HK-2 (cell line): ENCODE measurements at regions not wholly inside any gene's neighbourhood (a gene's known extent, or its start where the extent isn't known, plus 50 kb on each side); places are given as distances from the start of the nearest gene placed in this dataset.
"Not testable (repeated sequence)": the region's sequence is repeated elsewhere in the genome, so short reads cannot be mapped to it uniquely, and the experiment has no call there.

Source experiments
- DNase-seq: peaks from one replicate; pipeline ENCODE4 v3.0.0-alpha.2; 2018; ENCODE audit not compliant: unreplicated experiment

DNA sequence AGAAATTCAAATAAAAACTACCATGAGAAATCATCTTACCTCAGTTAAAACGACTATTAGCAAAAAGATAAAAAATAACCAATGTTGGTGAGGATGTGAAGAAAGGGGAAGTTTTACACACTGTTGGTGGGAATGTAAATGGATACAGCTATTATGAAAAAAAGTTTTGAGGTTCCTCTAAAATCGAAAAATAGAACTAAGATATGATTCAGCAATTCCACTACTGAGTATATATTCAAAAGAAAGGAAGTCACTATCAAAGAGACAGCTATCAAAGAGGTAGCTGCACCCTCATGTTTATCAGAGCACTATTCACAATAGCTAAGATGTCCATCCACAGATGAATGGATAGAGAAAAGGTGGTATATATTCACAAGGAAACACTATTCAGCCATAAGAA is 1888.4 kb downstream of the MAT2B start:
- no peak for DNase-seq

DNA sequence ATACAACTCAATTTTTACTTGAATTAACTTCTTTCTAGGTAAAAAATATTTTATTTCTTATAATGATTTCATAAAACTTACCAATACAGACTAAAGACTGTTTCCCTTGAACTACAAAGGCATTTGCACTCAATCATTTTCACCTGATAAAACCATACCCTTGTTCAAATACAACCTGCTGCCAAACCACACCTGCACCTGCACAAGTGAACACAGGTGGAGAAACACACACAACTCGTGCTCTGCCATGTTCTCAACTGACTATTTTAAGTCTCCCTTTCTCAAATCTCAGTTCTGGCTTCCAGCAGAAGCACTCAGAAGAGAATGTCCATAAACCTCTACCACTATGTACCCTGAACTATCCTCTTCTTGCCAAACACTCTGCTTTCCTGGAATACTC is 1892.1 kb downstream of the MAT2B start:
- DNase-seq, result no peak

DNA sequence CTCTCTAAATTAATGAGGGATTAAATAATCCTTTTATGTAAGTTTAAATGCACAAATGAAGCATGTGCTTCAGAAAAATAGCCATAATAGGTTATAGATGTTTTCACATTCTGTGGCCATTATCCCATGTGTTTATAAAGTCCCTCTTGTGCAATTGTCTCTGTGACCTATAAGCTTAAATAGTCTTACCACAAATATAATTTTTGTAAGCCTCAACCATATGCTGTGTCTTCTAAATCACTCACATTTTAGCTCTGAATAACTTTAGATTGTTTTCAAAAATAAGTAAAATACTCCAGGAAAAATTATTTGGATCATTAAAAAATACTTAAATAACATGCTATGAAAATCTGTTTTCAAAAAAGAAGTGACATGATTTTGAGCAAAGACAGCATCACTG is 1894.7 kb downstream of the MAT2B start:
- no peak for DNase-seq

DNA sequence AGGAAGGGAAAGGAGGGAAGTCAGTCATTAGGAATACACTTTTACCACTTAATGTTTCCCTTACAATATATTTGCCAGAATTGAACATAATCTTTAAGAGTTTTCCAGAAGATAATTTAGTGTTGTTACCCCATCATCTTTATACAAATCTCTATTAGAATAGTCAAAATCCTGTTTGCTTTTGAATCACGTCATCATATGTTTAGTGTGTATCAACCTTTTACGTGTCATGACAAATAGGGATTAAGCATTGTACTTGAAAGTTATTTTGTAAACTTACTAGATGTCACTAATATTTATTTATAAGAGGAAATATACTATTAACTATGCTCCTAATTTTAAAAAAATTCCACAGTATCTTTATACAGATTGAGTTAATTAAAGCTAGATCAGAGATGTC is 1899.5 kb downstream of the MAT2B start:
- DNase-seq, result no peak

DNA sequence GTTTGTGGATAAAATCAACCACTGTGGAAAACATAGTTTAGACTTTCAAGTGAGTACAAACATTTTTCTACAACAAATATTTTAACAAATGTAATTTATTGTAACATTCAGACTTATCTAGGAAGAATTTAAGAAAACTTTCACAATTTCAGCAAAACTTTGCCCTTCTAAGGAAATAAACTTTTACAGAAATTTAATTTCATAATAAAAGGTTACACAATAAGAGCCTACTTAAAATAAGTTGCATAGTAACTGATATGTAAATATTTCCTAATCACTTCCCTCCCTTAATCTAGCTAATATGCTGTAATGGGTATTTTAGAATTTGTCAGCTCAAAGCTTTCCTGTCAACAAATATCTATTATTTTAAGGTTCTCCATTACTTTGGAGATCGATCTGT is 1899.9 kb downstream of the MAT2B start:
- DNase-seq, result no peak

DNA sequence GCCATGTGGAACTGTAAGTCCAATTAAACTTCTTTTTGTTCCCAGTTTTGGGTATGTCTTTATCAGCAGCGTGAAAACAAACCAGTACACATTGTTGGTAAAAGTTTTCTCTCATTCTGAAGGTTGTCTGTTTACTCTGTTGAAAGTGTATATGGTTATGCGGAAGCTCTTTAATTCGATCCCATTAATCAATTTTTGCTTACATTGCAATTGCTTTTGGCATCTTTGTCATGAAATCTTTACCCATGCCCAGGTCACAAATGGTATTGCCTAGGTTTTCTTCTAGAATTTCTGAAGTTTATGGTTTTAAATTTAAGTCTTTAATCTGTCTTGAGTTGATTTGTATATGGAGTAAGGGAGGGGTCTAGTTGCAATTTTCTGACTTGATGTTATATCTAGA is 1901.9 kb downstream of the MAT2B start:
- DNase-seq, result no peak

DNA sequence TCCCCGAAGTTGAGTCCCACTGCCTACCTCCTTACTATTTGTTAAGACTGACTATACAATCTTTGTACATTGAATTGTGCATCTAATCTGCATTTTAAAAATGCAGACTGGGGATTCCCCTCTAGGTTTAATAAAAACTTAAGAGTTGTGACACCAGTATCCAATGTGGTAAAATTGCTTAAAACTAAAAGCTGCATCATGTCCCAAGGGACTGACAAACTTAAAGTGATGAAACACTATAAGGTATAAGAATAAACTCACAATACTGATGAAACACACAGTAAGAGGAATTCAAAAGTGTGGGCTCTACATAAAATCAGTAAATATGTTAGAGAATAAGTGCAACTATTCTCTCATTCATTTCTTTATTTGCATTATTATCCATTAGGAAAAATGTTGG is 1905.1 kb downstream of the MAT2B start:
- DNase-seq, result no peak

DNA sequence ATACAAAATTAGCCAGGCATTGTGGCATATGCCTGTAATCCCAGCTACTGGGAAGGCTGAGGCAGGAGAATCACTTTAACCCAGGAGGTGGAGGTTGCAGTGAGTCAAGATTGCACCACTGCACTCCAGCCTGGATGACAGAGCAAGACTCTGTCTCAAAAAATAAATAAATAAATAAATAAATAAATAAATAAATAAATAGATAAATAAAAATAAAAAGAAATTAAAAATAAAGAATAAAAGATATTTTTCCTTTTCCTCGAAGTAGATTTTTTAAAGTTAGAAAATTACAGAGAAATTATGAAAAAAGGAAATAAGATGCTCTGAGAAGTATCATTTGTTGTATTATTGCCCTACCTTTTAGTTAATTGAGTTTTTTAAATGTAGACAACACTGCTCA is 1906.1 kb downstream of the MAT2B start:
- DNase-seq, result not testable (repeated sequence)

DNA sequence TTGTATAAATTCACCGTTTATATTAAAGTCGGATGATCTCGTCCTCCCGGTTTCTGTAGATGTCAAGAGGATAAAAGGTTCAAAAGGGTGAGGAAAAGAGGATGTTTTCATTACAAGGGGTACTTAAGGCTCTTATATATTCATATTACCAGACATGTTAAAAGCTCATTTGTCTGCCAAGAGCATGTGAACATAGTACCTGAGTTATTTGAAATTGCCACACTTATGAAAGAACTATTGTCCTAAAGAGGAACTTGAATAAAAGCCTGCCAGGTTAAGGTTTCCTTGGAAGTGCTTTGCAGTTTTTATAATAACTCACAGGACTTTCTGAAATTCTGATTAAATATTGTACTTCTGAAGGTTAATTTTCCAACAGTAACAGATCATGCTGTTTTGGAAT is 1915.1 kb downstream of the MAT2B start:
- no peak for DNase-seq

DNA sequence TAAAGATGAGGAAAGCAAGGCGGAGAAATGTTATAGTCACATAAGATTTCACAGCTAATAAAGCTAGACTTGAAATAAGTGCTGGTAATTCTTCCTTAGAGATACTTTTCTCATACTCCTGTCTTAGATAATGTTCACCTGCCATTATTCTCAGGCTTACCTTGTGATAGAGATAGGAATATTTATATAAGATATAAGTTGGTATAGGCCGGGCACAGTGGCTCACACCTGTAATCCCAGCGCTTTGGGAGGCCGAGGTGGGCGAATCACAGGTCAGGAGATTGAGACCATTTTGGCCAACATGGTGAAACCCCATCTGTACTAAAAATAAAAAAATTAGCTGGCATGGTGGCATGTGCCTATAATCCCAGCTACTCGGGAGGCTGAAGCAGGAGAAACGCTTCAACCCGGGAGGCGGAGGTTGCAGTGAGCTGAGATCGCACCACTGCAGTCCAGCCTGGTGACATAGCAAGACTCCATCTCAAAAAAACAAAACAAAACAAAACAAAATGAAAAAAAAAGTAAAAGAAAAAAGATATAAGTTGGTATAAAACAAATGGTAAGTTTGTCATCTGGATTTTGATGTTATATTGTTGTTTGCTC is 1918.4 kb downstream of the MAT2B start:
- no peak for DNase-seq

DNA sequence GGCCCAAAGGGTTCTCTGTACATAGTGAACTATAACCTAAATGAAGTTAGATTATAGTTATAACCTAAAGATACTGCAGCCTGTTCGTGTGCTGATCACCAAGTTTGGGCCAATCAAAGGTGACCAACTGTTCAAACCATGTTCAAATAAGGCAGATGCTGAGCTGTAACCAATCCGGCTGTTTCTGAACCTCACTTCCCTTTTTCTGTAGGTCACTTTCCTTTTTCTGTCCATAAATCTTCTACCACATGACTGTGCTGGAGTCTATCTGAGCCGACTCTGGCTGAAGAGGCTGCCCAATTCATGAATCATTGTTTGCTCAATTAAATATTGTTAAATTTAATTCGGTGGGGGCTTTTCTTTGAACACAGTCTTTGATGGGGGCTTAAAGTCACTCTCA is 1920.2 kb downstream of the MAT2B start:
- DNase-seq, result no peak

DNA sequence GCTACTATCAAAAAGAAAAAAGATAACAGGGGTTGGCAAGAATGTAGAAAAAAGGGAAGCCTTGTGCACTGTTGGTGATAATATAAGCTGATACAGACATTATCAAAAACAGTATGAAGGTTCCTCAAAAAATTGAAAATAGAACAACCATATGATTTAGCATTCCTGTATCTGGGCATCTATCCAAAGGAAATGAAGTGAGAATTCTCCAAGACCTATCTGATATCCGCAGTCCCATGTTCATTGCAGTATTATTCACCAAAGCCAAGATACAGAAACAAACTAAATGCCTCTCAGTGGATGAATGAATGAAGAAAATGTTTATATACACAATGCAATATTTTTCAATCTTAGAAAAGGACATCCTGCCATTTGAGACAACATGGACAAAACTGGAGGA is 1943.3 kb downstream of the MAT2B start:
- DNase-seq, result no peak

DNA sequence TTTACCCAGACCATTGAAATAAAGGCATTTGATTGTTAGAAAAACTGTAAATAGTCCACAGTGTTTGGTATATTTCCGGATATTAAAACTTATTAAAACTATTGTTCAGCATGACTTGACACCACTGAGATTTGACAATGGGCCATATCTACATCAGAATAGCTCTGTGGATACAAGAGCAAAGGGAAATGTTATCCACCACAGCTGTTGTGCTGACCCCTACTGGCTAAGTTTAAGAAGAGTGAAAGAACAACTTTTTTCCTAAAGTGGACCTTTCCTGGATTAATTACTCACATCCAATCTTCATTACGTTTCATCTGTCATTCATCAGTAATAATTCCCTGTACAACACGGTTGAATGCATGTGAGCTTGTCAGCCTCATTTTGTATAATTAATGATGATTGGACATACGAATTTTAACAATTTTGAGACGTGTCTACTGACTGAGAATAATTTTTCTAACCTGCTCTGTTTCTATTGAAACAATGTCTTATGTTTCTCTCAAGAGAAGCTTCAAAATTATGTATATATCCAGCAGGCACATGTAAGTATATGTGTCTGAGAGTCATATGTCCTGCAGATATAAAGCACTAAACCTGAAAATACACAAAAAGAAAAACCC is 1952.6 kb downstream of the MAT2B start:
- no peak for DNase-seq

DNA sequence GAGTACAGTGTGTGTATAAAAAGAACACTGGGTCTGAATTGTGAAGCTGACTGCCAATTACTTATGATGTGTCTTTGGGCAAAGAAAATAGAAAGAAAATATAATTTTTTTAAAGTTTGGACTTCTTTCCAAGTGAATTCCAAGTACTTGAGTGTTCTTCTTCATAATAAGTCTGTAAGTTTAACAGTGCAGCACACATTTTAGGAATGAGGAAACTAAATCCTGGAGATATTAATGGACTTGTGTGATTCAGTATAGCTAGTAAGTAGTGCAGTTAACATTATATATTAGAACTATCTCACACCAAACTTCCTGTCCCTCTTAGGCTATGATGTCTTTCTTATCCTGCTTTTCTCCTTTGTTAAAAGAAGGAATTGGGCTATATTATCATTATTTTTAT is 1953.8 kb downstream of the MAT2B start:
- DNase-seq, result no peak

DNA sequence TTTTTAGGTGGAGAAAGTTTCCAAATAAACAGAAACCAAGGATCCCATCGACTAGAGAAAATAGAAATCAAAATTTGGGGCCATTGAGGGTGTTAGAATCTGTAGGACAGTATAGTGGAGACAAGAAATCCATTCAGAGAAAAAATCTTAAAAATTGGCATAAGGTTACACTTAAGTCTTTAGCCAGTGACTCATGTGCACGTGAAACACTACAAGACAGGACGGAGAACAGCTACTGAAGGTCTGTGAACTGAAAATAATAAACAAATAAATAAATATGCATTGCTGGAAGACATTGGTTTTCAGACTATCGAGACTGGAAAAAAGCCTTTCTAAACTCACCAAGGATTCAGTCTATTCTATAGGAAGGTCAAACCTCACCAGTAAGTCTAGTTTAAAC is 1955.5 kb downstream of the MAT2B start:
- no peak for DNase-seq

DNA sequence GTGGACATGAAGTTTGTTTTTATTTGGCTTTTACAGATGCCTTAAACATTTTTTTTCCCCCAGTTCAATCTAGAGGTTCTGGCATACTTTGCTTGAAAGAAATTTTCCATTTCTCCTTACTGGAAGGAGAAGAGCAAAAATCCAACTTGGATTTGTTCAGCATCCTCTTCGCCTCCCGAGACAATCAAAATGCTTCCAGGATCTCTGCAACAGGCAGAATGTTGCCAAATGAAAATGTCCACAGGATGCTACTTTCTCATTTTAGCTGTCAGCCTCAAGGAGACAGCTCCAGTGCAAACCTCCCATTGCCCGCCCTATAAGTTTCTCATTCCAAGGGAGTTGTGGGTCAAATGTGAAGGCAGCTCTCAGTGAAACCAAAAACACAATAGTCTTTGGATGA is 1972.1 kb downstream of the MAT2B start:
- no peak for DNase-seq

DNA sequence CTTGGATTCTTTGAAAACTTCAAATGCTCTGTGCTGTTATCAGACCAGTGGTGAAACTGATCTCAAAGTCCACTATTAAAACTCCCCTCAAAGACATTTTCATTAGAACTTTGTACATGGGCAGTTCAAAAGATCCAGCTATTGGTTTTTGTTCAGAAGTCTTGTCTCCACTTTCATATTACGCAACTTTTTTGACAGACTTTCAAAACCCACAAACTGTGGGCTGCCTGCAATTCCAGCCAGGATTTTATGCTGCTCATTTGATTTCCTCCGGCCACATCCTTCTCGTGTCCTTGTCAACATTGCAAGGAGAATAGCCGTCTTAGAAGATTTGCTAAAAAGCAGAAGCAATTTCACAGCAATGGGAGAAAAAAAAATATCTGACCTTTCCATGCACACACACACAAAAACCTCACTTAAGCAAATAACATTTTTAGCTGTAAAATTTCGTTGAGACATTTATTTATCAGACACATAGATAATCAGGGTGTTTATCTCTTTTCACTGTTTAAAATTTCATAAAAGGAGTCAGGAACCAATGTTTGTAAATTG is 1990.5 kb downstream of the MAT2B start:
- no peak for DNase-seq

DNA sequence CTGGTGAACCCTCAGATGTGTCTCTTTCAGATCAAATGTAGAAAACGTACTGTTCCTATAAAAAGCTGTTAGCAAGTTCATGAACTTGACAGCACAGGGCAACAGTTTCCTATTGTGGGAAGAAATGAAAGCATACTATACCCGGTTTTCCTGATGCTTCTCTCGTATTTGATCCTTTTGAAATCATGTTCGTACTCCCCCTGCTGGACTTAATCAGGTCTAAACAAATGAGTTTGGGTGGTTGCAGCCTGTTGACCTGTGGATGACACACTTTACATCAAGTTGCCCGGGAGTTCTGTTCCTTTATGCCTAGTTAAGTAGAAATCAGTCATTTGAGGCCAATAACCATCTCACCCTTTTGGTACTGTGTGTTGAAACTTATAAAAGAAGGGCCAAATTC is 1992.3 kb downstream of the MAT2B start:
- no peak for DNase-seq

DNA sequence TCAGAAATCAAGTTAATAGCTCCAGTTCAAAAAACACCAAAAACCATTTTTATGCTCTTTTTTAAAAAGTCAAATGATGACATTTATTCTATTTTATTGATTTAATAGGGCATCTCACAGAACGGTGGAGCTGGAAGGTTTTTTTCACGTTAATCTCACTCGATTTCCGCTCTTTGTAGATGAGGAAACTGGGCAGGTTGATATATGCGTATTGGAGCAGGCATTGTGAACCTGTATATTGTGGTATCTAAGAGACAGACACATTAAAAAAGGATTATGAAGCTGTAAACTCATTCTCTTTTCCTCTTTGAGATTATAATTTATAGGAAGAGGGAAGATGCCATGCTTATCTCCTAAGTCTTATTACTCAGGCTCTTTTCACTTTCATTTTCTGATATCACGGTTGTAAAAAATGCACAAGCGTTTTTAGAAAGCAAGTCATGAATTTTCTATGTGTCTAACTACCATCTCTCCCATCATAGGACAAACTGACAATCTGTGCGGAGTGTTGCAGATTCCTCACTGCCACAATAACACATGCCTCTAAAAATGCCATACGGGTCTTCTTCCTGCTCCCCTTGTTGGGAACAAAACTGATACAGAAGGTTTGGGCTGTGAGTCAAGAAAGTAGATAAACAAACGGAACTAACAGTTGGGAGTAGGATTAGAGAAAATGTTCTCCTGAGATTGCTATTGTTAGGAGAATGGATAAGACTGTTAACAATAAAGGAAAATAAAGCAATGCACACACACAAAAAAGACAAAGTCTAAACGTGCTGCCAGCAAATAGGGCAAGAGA is 1997.7 kb downstream of the MAT2B start:
- no peak for DNase-seq

DNA sequence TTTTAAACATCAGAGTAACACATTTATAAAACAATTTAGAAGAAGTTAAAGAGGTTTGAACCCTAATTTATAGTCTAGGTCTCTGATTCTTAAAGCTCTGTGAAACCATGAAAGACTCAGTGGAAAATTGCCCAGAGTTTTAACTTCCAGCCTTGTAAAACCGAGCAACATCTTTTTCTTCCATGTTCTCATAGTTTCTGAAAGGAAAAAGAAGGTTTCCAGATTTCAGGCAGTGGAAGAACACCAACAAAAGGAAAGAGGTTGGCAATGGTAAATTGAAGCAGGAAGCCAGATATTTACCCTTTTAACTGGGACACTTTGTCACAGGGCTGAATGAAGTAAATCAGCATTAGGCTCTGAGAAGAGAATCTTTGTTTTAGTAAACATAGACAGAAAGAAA is 1999.3 kb downstream of the MAT2B start:
- no peak for DNase-seq

DNA sequence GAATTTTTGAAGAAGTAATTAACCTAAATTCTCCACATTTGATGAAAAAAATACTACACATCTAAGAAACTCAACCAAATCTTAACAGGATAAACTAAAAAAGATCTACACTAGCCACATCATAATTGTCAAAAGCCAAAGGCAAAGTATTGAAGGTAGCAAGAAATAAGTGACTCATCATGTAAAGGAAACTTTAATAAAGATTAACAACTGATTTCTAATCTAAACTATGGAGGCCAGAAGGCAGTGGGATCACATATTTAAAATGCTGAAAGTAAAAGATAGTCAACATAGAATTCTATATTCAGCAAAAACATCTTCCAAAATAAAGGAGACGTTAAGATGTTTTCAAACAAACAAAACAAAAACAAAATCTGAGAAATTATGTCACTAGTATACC is 2002.9 kb downstream of the MAT2B start:
- DNase-seq, result no peak

DNA sequence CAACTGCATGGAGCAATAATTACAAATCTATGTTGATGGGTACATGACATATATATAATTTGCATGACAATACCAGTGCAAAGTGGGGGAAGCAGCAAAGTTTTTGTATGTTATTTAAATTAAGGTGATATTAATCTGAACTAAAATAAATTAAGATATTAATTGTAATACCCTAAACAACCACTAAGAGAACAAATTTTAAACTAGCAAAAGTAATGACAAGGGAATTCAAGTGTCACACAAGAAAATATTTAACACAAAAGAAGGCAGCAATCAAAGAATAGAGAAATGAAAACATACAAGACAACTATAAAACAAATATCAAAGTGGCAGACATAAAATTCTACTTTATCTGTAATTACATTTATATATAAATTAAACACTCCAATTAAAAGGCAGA is 2003.4 kb downstream of the MAT2B start:
- no peak for DNase-seq
